ENCODE measurements at regions not wholly inside any gene's neighbourhood (a gene's known extent, or its start where the extent isn't known, plus 50 kb on each side); places are given as distances from the start of the nearest gene placed in this dataset.

DNA sequence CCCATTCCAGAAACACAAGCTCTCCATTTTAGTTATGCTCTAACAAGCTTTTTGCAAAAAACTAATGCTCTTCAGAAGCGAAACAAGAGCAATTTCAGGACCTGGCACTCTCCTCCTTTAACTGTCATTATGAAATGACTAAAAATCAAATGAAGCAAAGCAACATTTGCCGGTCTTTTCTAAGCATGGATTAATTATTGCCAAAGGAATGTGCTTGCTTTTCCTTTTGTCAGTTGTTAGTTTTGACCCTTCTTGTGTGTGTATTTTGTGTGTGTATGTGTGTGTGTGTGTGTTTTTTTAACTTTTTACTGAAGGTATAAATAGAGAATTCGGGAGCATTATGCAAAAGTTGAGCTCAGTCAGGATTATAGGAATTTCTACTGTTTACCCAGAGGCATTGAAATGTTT lies 509.1 kb downstream of the TUSC7 start:
- no peaks in the 10 kb centered on the region for H3K36me3 Mint-ChIP-seq (ENCODE audit: low read depth)
- no peaks in the 10 kb centered on the region for H3K27me3 Mint-ChIP-seq
- H3K9me3 Mint-ChIP-seq = no peaks in the 10 kb centered on the region
- no peaks in the 10 kb centered on the region for H3K4me1 Mint-ChIP-seq (ENCODE audit: low read depth)
- no peak overlapping the region for H3K27ac Mint-ChIP-seq
- no peak overlapping the region for H3K4me3 Mint-ChIP-seq
- intact Hi-C loops (cut with micrococcal nuclease) = no loop called here

DNA sequence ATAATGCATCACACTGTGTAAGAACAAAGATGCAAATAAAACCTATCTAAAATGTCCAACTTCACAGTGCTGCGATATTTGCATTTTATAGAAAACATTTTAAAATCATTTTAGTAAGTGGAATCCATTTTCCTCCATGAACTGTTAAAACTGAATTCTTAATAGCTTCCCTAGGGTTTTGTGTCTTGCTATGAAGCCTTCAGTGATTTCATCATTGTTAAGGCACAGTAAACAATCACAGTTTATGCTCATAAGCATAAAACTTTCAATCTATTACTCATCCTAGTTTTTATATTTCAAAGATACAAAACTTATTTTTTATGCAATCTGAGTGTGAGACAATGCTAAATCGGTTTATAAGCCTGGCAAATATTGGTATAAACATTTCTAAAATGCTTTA lies 509.7 kb downstream of the TUSC7 start:
- Mint-ChIP-seq H3K36me3 (ENCODE audit: low read depth) (no peaks in the 10 kb centered on the region), H3K9me3 (no peaks in the 10 kb centered on the region), H3K4me1 (ENCODE audit: low read depth) (no peaks in the 10 kb centered on the region), H3K4me3 (no peak overlapping the region), H3K27ac (no peak overlapping the region), H3K27me3 (no peaks in the 10 kb centered on the region)
- intact Hi-C loops (cut with micrococcal nuclease) = no loop called here

DNA sequence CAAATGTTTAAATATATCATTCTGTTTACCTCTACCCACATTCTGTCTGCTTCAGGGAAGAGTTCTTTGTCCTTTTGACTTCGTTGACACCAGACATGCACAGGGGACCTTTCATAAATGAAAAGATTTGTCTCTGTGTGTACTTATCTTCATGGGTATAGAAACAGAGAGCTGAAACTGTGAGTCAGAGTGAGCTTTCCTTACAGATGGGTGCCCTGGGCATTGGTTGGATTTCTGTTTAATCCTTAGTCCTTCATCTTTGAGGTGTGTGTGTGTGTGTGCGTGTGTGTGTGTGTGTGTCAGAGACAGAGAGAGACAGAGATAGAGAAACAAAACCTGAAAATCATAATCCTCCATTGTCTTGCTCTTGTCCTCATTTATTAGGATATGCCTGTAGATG lies 517.4 kb downstream of the TUSC7 start:
- no peak overlapping the region for H3K27ac Mint-ChIP-seq
- no peaks in the 10 kb centered on the region for H3K36me3 Mint-ChIP-seq (ENCODE audit: low read depth)
- no peaks in the 10 kb centered on the region for H3K9me3 Mint-ChIP-seq
- no peaks in the 10 kb centered on the region for H3K27me3 Mint-ChIP-seq
- no peaks in the 10 kb centered on the region for H3K4me1 Mint-ChIP-seq (ENCODE audit: low read depth)
- H3K4me3 Mint-ChIP-seq = no peak overlapping the region
- intact Hi-C loops (cut with micrococcal nuclease) = no loop called here

DNA sequence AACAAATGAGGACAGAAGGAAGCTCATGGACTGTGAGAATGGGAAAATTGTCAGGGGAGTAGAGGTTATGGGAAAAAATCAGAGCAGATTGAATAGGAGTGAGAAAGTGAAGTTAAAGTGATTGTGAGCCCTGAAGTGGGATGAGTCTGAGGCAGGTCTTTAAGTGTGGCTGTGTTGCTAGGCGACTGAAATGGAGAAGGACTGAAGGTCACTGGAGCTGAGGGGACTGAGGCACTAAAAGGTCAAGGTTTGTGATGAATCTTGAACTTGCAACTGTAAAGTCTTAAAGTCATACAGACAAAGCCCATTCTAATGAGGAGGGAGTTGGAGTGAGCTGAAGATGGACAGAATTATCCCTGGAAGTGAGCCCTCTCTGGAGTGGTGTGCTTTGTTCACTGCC lies 518.9 kb downstream of the TUSC7 start:
- intact Hi-C loops (cut with micrococcal nuclease) = no loop called here
- H3K27me3 Mint-ChIP-seq = no peaks in the 10 kb centered on the region
- H3K9me3 Mint-ChIP-seq = no peaks in the 10 kb centered on the region
- no peak overlapping the region for H3K4me3 Mint-ChIP-seq
- no peaks in the 10 kb centered on the region for H3K36me3 Mint-ChIP-seq (ENCODE audit: low read depth)
- H3K27ac Mint-ChIP-seq = no peak overlapping the region
- H3K4me1 Mint-ChIP-seq (ENCODE audit: low read depth) = no peaks in the 10 kb centered on the region

DNA sequence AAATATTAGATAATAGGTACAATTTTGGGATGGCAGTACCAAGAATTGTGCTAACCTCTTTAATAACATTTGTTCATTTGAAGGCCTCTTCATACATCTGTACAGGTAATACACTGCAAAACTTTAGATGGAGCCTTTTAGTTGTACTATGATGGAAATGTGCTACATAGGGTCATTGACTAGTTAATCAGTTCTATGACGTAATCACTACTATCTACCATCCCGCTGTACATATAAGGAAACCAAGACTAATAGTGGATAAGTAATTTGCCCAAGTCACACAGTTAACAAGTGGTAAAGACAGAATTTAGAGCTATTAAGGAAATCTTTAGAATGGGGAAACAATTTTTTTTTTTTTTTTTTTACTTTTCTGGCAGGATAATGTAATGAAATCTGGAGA lies 521.3 kb downstream of the TUSC7 start:
- Mint-ChIP-seq H3K4me1 (ENCODE audit: low read depth) (no peaks in the 10 kb centered on the region), H3K9me3 (no peaks in the 10 kb centered on the region), H3K4me3 (no peak overlapping the region), H3K27me3 (no peaks in the 10 kb centered on the region), H3K27ac (no peak overlapping the region), H3K36me3 (ENCODE audit: low read depth) (no peaks in the 10 kb centered on the region)
- intact Hi-C loops (cut with micrococcal nuclease) = no loop called here

DNA sequence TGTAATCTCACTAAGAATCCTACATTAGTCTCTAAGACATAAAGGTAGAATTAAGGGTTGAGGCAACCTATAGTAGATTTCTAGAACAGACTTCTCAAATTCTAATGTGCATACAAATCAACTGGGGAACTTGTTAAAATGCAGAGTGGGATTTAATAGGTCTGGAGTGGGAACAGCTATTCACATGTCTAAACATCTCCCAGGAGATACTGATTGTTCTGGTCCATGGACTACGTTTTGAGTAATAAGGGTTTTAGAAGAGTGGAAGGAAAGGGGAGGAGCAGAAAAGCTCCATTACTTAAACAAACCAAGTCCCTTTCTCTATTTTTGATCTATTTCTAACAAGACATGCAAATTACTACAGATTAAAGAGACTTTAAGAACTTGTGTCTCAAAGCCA lies 524.8 kb downstream of the TUSC7 start:
- Mint-ChIP-seq H3K9me3 (no peaks in the 10 kb centered on the region), H3K27ac (no peak overlapping the region), H3K36me3 (ENCODE audit: low read depth) (no peaks in the 10 kb centered on the region), H3K27me3 (no peaks in the 10 kb centered on the region), H3K4me1 (ENCODE audit: low read depth) (no peaks in the 10 kb centered on the region), H3K4me3 (no peak overlapping the region)
- intact Hi-C loops (cut with micrococcal nuclease) = no loop called here

DNA sequence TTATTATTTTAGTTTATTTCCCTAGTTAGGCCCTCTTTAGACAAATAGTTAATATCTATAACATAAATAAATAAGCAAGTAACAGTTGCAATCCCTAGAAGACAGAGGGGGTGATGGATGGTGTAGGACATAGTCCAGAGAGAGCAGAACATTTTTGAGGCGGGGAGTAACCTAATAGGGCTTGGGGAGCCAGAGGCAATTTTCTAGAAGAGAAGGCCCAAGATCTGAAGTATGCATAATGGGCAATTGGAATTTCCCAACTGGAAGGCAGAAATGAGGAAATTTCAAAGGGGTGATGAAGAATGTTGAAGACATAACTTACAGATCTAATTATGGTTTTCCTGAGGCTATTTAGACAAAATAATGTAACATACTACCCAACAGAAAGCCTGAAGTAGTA lies 525.7 kb downstream of the TUSC7 start:
- intact Hi-C loops (cut with micrococcal nuclease) = no loop called here
- Mint-ChIP-seq H3K27me3 (no peaks in the 10 kb centered on the region), H3K4me1 (ENCODE audit: low read depth) (no peaks in the 10 kb centered on the region), H3K9me3 (no peaks in the 10 kb centered on the region), H3K36me3 (ENCODE audit: low read depth) (no peaks in the 10 kb centered on the region), H3K4me3 (no peak overlapping the region), H3K27ac (no peak overlapping the region)

DNA sequence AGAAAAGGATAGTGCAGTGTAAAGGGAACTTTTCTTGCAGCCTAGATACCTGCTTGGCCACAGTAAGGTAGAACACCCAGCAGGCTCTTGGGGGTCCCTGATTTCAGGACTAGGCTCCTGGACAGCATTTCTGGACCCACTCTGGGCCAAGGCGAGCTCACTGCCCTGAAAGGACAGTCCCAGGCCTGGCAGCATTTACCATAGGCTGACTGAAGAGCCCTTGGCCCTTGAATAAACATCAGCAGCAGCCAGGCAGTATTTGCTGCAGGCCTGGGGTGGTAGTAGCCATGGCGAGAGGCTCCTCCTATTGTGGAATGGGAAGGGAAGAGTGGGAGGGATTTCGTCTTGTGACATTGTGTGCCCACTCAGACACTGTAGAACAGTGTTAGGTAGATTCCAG lies 529.2 kb downstream of the TUSC7 start:
- no peaks in the 10 kb centered on the region for H3K27me3 Mint-ChIP-seq
- no peak overlapping the region for H3K4me3 Mint-ChIP-seq
- H3K36me3 Mint-ChIP-seq (ENCODE audit: low read depth) = no peaks in the 10 kb centered on the region
- H3K4me1 Mint-ChIP-seq (ENCODE audit: low read depth) = no peaks in the 10 kb centered on the region
- intact Hi-C loops (cut with micrococcal nuclease) = no loop called here
- no peaks in the 10 kb centered on the region for H3K9me3 Mint-ChIP-seq
- no peak overlapping the region for H3K27ac Mint-ChIP-seq

DNA sequence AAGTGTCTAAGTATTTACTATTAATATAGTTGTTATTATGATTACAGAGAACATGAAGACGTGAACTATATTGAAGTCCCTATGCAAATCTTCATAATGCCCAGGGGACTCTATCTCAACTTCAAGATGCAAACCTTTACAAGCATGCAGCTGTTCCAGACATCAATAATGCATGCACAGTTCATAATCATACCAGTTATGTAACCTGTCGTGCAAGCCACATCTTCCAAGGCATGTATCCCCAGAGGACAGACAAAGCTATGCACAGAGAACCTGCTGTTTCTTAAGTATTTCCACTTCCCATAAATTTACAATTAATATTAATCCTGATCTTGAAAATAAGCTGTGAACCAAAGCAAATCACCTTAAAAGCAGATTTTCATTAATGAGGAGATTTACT lies 534.1 kb downstream of the TUSC7 start:
- Mint-ChIP-seq H3K9me3 (no peaks in the 10 kb centered on the region), H3K27ac (no peak overlapping the region), H3K4me3 (no peak overlapping the region), H3K36me3 (ENCODE audit: low read depth) (no peaks in the 10 kb centered on the region), H3K27me3 (no peaks in the 10 kb centered on the region), H3K4me1 (ENCODE audit: low read depth) (no peaks in the 10 kb centered on the region)
- intact Hi-C loops (cut with micrococcal nuclease) = no loop called here

DNA sequence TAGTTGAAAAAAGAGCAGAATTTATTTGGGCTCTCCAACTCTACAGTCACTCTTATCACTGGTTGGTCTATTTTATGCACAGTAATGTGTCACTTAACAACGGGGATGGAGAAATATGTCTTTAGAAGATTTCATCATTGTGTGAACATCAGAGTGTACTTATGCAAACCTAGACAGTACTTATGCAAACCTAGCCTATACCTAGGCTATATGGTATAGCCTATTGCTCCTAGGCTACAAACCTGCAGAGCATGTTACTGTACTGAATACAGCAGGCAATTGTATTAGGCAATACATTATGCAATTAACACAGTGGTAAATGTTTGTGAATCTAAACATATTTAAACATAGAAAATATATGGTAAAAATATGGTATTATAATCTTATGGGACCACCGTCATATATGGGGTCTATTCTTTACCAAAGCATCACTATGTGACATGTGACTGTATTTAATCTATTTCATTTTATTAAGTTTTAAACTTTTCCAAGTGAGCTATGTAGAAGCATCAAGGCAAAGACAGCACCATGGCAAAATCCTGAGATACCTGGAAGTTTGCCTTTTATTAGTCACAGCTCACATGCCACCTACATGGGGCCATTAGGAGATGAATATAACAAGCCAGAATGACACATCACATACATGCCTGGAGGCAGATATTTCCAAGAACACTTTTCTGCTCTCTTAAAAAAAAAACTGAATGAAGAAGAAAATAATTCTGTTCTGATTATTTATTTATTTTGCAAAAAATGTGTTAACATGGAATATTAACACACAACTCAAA lies 537.4 kb downstream of the TUSC7 start:
- Mint-ChIP-seq H3K36me3 (ENCODE audit: low read depth) (no peaks in the 10 kb centered on the region), H3K4me3 (no peak overlapping the region), H3K9me3 (no peaks in the 10 kb centered on the region), H3K27me3 (no peaks in the 10 kb centered on the region), H3K27ac (no peak overlapping the region), H3K4me1 (ENCODE audit: low read depth) (no peaks in the 10 kb centered on the region)
- intact Hi-C loops (cut with micrococcal nuclease) = no loop called here

DNA sequence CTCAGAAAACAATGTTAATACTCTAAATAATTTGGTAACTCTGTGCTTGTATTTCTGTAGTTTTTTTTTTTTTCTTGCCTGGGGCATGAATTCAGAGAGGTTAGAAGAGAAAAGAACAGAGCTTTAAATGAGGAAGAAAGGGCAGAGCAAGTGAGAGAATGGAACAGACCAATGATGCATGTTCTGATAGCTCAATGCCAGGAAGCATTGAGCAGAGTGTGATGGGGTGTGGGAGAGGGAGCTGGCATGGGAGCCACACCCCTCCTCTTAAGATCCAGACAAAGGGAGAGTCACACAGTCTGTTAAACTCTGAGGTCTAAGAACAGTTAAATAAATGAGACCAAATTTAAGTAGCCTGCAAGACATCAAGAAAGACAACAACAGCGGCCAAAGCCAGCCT lies 538.6 kb downstream of the TUSC7 start:
- H3K9me3 Mint-ChIP-seq = no peaks in the 10 kb centered on the region
- no peak overlapping the region for H3K4me3 Mint-ChIP-seq
- H3K4me1 Mint-ChIP-seq (ENCODE audit: low read depth) = no peaks in the 10 kb centered on the region
- intact Hi-C loops (cut with micrococcal nuclease) = no loop called here
- no peaks in the 10 kb centered on the region for H3K27me3 Mint-ChIP-seq
- H3K36me3 Mint-ChIP-seq (ENCODE audit: low read depth) = no peaks in the 10 kb centered on the region
- H3K27ac Mint-ChIP-seq = no peak overlapping the region

DNA sequence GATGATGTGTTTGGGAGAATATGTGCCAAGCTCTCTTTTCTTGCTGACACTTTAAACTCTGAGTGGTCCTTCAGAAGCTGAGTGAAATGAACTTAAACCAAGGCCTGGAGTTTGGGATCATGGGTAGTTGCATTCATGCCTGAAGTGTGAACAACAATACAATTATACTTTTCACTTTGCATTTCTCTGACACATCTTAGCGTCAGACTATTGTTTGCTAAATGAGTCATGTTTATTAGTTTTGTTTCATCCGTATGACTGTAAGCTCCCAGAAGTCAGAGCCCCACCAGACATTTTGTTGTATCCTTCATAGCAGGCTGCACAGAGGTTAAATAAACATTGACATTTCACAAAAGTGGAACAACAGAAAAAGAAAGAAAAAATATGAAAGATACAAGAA lies 542.6 kb downstream of the TUSC7 start:
- no peaks in the 10 kb centered on the region for H3K36me3 Mint-ChIP-seq (ENCODE audit: low read depth)
- no peaks in the 10 kb centered on the region for H3K4me1 Mint-ChIP-seq (ENCODE audit: low read depth)
- H3K9me3 Mint-ChIP-seq = no peaks in the 10 kb centered on the region
- H3K27me3 Mint-ChIP-seq = no peaks in the 10 kb centered on the region
- H3K27ac Mint-ChIP-seq = no peak overlapping the region
- H3K4me3 Mint-ChIP-seq = no peak overlapping the region
- intact Hi-C loops (cut with micrococcal nuclease) = no loop called here

DNA sequence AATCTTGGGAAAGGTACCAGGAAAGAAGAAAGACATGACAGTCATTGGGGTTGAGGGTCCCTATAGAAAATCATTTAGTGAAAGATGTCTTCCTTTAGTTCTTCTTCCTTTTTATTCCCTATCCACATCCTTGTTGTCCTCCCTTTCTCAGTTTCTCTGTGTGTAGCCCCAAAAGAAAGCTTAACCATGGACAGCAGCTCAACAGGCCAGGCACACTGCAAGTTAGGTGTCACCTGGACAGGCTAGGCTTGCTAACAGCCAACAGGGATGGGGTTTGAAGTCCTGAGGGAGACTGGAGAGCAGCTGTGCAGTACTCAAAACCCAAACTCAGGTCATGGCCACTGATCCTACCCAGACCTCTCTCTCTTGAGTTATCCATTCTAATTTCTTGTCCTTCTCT lies 543.1 kb downstream of the TUSC7 start:
- intact Hi-C loops (cut with micrococcal nuclease) = no loop called here
- H3K9me3 Mint-ChIP-seq = no peaks in the 10 kb centered on the region
- no peaks in the 10 kb centered on the region for H3K27me3 Mint-ChIP-seq
- H3K27ac Mint-ChIP-seq = no peak overlapping the region
- no peaks in the 10 kb centered on the region for H3K4me1 Mint-ChIP-seq (ENCODE audit: low read depth)
- H3K36me3 Mint-ChIP-seq (ENCODE audit: low read depth) = no peaks in the 10 kb centered on the region
- no peak overlapping the region for H3K4me3 Mint-ChIP-seq

DNA sequence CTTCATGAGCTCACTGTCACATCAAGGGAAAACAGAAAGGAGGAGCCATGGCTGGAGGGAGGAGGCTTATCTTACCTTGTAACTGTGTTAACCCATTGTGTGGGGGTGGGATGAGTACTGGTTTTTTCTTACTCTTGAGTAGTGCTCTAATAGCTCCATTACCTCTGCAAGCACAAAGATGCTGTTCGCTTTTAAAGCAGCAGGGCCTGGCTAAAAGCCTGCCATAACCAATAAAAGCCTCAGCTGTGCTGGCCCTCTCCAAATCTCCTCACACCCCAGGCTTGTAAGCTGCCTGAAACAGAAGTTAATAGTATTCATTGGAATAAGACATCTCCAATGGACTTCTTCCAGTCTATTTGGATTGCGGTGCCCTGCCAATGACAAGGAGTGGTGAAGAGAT lies 544.1 kb downstream of the TUSC7 start:
- H3K9me3 Mint-ChIP-seq = no peaks in the 10 kb centered on the region
- H3K4me1 Mint-ChIP-seq (ENCODE audit: low read depth) = no peaks in the 10 kb centered on the region
- H3K36me3 Mint-ChIP-seq (ENCODE audit: low read depth) = no peaks in the 10 kb centered on the region
- no peak overlapping the region for H3K27ac Mint-ChIP-seq
- H3K4me3 Mint-ChIP-seq = no peak overlapping the region
- H3K27me3 Mint-ChIP-seq = no peaks in the 10 kb centered on the region
- intact Hi-C loops (cut with micrococcal nuclease) = no loop called here

DNA sequence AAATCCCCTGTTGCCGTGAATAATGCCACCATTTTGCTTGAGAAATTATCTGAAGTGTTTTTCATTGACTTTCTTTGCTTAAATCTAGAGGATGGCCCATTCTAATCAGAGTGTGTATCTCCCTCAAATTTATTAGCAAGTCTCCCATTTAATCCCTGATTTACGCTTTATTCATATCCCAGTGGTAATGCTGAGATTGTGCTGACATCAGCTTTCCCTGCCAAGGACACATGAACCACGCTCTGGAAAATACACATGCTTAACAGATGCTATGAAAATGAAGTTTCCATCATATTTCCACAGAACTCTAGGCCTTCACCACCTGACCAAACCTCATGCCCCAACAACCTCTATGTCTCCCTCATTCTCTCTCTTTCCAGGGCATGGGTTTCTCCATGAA lies 545.4 kb downstream of the TUSC7 start:
- Mint-ChIP-seq H3K9me3 (no peaks in the 10 kb centered on the region), H3K36me3 (ENCODE audit: low read depth) (no peaks in the 10 kb centered on the region), H3K4me3 (no peak overlapping the region), H3K27me3 (no peaks in the 10 kb centered on the region), H3K27ac (no peak overlapping the region), H3K4me1 (ENCODE audit: low read depth) (no peaks in the 10 kb centered on the region)
- intact Hi-C loops (cut with micrococcal nuclease) = no loop called here
